GM19035 (cell line): ENCODE measurements at regions not wholly inside any gene's neighbourhood (a gene's known extent, or its start where the extent isn't known, plus 50 kb on each side); places are given as distances from the start of the nearest gene placed in this dataset.

Experiments used
- ATAC-seq: cut with Tn5 transposase; IDR thresholded peaks from one replicate; pipeline ENCODE4 v1.9.1; 2021; ENCODE audit not compliant: unreplicated experiment

GRCh38 chr5:60206234-60206633 is 312.7 kb upstream of the PDE4D start:
- no peak for ATAC-seq

GRCh38 chr5:60205071-60205470 is 311.5 kb upstream of the PDE4D start:
- ATAC-seq = no peak

DNA sequence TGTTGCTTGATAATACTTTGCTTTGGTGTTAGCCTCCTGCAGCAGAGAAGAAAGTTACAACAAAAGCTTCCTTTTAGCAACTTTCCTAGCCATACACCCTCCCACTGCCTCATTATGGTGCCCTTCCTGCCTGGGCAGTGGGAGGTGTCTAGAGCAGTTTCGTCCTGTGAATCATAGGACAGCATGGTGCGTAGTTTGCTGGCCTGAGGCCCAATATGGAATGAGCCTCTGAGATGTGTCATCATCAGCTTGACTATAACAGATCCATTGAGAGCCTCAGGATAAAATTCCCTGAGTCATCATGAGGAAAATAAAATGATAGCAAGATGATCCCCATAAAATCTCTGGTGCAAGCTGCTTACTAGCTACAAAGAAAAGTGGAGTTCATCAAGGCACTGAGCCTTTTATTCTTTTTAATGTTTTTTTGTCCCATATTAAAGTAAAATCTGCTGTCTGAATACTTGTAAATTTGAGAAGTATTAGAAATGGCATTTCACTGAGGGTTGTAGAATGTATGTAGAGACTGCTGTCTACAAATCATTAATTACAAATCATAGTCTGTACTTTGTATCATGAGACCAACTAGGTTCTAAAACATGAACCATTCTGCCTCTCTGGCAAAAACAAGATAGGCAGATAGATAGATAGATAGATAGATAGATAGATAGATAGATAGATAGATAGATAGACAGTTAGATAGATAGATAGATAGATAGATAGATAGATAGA is 303.0 kb upstream of the PDE4D start:
- ATAC-seq = no peak

DNA sequence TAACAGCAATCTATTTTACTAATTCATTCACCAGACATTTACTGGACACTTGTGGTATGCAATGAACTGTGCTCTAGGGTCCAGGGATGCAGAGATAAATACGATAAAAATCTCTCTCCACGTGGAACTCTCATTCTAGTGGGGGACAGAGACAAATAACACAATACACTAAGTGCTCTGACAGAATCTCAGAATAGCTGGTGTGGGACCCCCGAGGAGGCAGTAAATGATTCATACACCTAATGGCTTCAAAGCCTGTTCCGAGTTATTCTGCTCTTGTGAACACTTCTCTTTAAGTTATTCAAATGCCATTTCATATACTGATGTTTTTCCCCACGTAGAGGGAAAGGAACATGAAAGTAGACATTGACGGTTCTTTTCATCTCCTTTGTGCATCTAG is 302.0 kb upstream of the PDE4D start:
- no peak for ATAC-seq

DNA sequence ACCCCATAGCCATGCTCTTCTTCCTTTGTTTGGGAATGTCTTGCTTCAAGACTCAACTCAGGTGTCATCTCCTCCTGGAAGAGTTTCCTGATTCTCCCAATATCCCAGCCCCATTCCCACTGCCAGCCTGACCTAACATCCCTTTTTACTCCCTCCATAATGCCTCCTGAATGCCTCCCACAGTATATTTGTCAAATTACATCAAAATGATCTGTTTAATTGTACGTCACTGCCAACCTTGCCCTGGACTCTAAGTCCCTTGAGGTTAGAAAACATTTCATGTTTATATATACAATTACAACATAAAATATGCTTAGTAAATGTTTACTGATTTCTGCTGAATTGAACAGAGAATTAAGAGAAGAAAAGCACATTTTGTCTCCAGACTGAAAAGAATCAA is 301.6 kb upstream of the PDE4D start:
- no peak for ATAC-seq

GRCh38 chr5:60185231-60186099 is 291.9 kb upstream of the PDE4D start:
- ATAC-seq = peak; percentile 53

DNA sequence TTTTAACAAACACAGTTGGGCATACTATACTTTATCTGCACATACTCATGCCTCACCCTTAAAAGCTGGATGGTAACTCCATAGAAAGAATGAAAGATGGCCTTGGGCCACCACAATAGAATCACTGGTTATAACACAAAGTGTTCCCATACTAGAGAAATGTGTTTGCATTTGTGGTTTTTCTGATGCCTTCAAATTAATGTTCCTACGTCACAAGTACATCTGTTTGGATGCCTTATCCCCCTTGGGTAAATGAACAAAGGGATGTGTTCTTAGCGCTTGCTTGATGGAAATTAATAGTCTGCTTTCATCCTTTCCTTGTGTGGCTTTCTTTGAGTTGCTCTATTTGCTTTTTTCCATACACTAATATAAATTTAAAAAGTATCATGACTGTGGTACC is 291.1 kb upstream of the PDE4D start:
- ATAC-seq = no peak

- no peak for ATAC-seq
Measured at GRCh38 chr5:60183881-60184280, 290.4 kb upstream of the PDE4D start.

- ATAC-seq = no peak
Measured at GRCh38 chr5:60178101-60178500, 284.6 kb upstream of the PDE4D start.

- ATAC-seq = no peak
Measured at GRCh38 chr5:60177596-60177995, 284.1 kb upstream of the PDE4D start.

- ATAC-seq = no peak
Measured at GRCh38 chr5:60173667-60174066, 280.1 kb upstream of the PDE4D start.

GRCh38 chr5:60163762-60164161 is 270.2 kb upstream of the PDE4D start:
- ATAC-seq = no peak

DNA sequence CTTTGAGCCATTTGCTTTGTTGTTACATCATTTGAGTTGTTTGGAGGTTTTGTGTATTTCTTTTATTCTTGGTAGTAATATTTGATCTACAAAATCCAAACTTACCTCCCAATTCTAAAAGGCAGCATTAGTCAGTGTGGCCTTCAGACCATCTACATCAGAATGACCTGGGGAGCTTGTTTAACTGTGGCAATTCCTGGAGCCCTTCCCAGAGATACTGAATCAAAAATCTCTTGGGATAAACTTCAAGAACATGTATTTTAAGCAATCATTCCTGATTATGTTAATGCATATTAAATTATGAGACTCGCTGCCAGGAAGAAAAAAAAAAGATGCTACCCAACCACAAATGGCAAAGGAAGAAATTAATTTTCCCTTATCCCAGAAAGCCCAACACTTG is 268.9 kb upstream of the PDE4D start:
- no peak for ATAC-seq

DNA sequence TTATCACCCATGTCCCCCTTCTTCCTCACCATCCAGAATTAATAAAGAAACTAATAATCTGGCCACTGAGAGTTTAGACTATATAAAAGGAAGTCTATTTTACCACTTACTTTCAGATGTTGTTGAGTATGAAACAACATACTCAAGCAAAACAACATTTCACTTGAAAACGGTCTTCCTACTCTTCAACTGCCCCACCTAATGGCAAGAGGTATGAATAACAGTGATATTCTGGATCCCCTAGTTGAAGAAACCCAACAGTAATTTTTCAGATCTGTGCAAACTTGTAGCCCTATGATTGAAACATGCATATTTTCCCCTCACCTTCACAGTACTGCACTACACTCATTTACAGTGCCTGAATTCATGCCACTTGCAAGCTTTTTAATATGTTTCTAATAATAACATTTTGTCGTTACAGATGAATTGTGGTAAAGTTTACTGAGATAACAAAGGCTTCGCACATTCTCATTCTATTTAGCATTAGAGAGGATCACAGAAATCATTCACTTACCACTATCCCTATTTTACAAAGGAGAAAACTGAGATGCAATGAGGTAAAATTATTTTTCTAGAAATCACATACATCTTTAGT is 267.9 kb upstream of the PDE4D start:
- peak; percentile 89 for ATAC-seq

GRCh38 chr5:60149081-60149480 is 255.6 kb upstream of the PDE4D start:
- no peak for ATAC-seq

GRCh38 chr5:60148366-60148765 is 254.8 kb upstream of the PDE4D start:
- ATAC-seq = no peak

DNA sequence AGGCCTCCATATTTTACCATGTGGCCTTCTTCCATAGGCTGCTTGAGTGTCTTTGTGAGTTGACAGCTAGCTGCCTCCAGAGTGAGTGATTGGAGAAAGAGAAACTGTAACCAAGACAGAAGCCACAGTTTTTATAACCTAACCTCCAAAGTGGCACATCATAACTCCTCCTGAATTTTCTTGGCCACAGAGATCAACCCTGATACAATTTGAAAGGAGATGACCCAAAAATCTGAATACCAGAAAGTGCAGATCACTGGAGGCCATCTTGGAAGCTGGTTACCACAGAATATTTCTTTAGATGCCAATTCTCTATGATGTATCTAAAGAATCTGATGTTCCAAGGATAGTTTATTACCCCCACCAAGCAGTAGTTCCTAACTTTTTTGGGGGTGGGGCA is 254.3 kb upstream of the PDE4D start:
- ATAC-seq = no peak

- ATAC-seq = no peak
Measured at GRCh38 chr5:60143942-60144549, 250.5 kb upstream of the PDE4D start.

DNA sequence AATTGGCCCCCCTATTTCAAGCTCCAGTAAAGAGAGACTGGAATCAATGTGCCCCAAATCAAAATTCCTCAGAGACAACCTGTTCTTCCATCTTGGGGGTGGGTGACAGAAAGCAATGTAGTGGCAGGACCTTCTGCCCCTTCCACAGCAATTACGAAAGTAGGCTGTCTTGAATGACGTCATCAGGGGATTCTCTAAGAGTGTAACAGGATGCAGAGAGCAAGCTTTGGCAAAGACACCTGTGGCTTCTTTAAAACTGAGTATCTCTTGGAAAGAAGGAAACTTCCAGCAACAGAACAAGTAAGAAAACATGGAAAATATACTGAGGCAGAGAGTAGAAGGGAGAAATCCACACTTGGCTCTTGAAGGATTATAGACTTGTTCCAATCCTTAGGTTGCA is 247.6 kb upstream of the PDE4D start:
- ATAC-seq = no peak

- no peak for ATAC-seq
Measured at GRCh38 chr5:60136841-60137240, 243.3 kb upstream of the PDE4D start.

GRCh38 chr5:60131504-60131903 is 238.0 kb upstream of the PDE4D start:
- ATAC-seq = no peak

GRCh38 chr5:60125636-60126035 is 232.1 kb upstream of the PDE4D start:
- ATAC-seq = no peak
